Mesothelial cell of epicardium (in vitro differentiated cells): ENCODE measurements at regions not wholly inside any gene's neighbourhood (a gene's known extent, or its start where the extent isn't known, plus 50 kb on each side); places are given as distances from the start of the nearest gene placed in this dataset.

Experiments used
- DNase-seq, 2 experiments: peaks; one replicate each; pipeline ENCODE4 v3.0.0; 2021; ENCODE audit warnings: low spot score in 2 of 2; ENCODE audit not compliant: unreplicated experiment in 2 of 2
- H3K27ac Mint-ChIP-seq: 2 replicates; pipeline ENCODE4 v1.8.0; 2021; ENCODE audit warnings: mixed read lengths
- H3K27me3 Mint-ChIP-seq: 2 replicates; pipeline ENCODE4 v1.8.0; 2021; ENCODE audit warnings: low read depth, mixed read lengths
- H3K36me3 Mint-ChIP-seq: 2 replicates; pipeline ENCODE4 v1.8.0; 2021; ENCODE audit warnings: mixed read lengths
- H3K4me1 Mint-ChIP-seq: 2 replicates; pipeline ENCODE4 v1.8.0; 2021; ENCODE audit warnings: mixed read lengths
- H3K4me3 Mint-ChIP-seq: 2 replicates; pipeline ENCODE4 v1.8.0; 2021; ENCODE audit warnings: mild to moderate bottlenecking, moderate library complexity, mixed read lengths
- H3K9me3 Mint-ChIP-seq: 2 replicates; pipeline ENCODE4 v1.8.0; 2021; ENCODE audit warnings: mixed read lengths
- CTCF ChIP-seq: fragments of 200-600 bp; sonication (generic); IDR thresholded peaks from one replicate; pipeline ENCODE4 v1.5.0; 2021; ENCODE audit warnings: antibody characterized with exemption; ENCODE audit not compliant: unreplicated experiment

GRCh38 chr5:129384193-129384592 lies 75.9 kb upstream of the ADAMTS19 start:
- DNase-seq, result no peak
- Mint-ChIP-seq H3K4me3 (no peak overlapping the region), H3K27me3 (no peaks in the 10 kb centered on the region), H3K9me3 (no peaks in the 10 kb centered on the region), H3K27ac (no peak overlapping the region), H3K4me1 (peaks cover 17% of the 10 kb centered on the region), H3K36me3 (no peaks in the 10 kb centered on the region)
- TF ChIP-seq CTCF, result no peak

GRCh38 chr5:129384736-129385135 lies 75.4 kb upstream of the ADAMTS19 start:
- Mint-ChIP-seq H3K27me3 (no peaks in the 10 kb centered on the region), H3K36me3 (no peaks in the 10 kb centered on the region), H3K9me3 (no peaks in the 10 kb centered on the region), H3K4me3 (no peak overlapping the region), H3K4me1 (peaks cover 12% of the 10 kb centered on the region), H3K27ac (no peak overlapping the region)
- TF ChIP-seq CTCF, result no peak
- no peak for DNase-seq

GRCh38 chr5:129387944-129388343 lies 72.2 kb upstream of the ADAMTS19 start:
- Mint-ChIP-seq H3K27ac (no peak overlapping the region), H3K36me3 (no peaks in the 10 kb centered on the region), H3K27me3 (peaks cover 2% of the 10 kb centered on the region), H3K4me1 (peaks cover 3% of the 10 kb centered on the region), H3K9me3 (no peaks in the 10 kb centered on the region), H3K4me3 (no peak overlapping the region)
- TF ChIP-seq CTCF, result no peak
- no peak for DNase-seq

GRCh38 chr5:129392681-129393080 lies 67.4 kb upstream of the ADAMTS19 start:
- Mint-ChIP-seq H3K27ac (no peak overlapping the region), H3K4me1 (peaks cover 6% of the 10 kb centered on the region), H3K9me3 (peaks cover 9% of the 10 kb centered on the region), H3K27me3 (peaks cover 2% of the 10 kb centered on the region), H3K36me3 (no peaks in the 10 kb centered on the region), H3K4me3 (no peak overlapping the region)
- no peak for DNase-seq
- no peak for TF ChIP-seq CTCF

GRCh38 chr5:129395247-129395646 lies 64.9 kb upstream of the ADAMTS19 start:
- peaks cover 9% of the 10 kb centered on the region for H3K9me3 Mint-ChIP-seq
- no peaks in the 10 kb centered on the region for H3K36me3 Mint-ChIP-seq
- H3K4me1 Mint-ChIP-seq, result peaks cover 27% of the 10 kb centered on the region
- no peak for DNase-seq
- no peak overlapping the region for H3K4me3 Mint-ChIP-seq
- H3K27ac Mint-ChIP-seq, result no peak overlapping the region
- peaks cover 2% of the 10 kb centered on the region for H3K27me3 Mint-ChIP-seq
- TF ChIP-seq CTCF, result no peak

GRCh38 chr5:129398026-129398678 lies 61.9 kb upstream of the ADAMTS19 start:
- H3K27ac Mint-ChIP-seq, result peak overlapping the region; percentile 51
- H3K4me1 Mint-ChIP-seq, result peaks cover 31% of the 10 kb centered on the region
- no peaks in the 10 kb centered on the region for H3K36me3 Mint-ChIP-seq
- no peaks in the 10 kb centered on the region for H3K27me3 Mint-ChIP-seq
- no peak for TF ChIP-seq CTCF
- H3K4me3 Mint-ChIP-seq, result no peak overlapping the region
- H3K9me3 Mint-ChIP-seq, result peaks cover 9% of the 10 kb centered on the region
- no peak for DNase-seq
